Keratinocyte (primary cell): ENCODE measurements at regions not wholly inside any gene's neighbourhood (a gene's known extent, or its start where the extent isn't known, plus 50 kb on each side); places are given as distances from the start of the nearest gene placed in this dataset.

Source experiments
- DNase-seq: peaks from one replicate; pipeline ENCODE4 v3.0.0-alpha.2; 2011; ENCODE audit warnings: low read depth, missing footprints, low spot score
- FAIRE-seq: peaks from 2 replicates; lab custom pipeline; 2011; peaks lifted over from hg19 to GRCh38; lab: Jason Lieb, UNC
- H2AFZ ChIP-seq: 2 replicates; pipeline ENCODE4 v1.6.0; 2012; ENCODE audit warnings: low read length, control low read depth, inconsistent platforms; ENCODE audit not compliant: control insufficient read depth
- H3K27ac ChIP-seq: 2 replicates; pipeline ENCODE4 v1.5.1; 2011; ENCODE audit warnings: low read length; ENCODE audit not compliant: control insufficient read depth, insufficient read depth
- H3K27me3 ChIP-seq: 3 replicates; pipeline ENCODE4 v1.6.0; 2011; ENCODE audit warnings: low read length; ENCODE audit not compliant: control insufficient read depth, insufficient read depth; ENCODE audit errors: extremely low read depth
- H3K36me3 ChIP-seq, 2 experiments: 2 replicates in 1 of 2; 3 replicates in 1 of 2; pipeline ENCODE4 v1.5.1; 2011; ENCODE audit warnings: low read length in 2 of 2, mild to moderate bottlenecking in 1 of 2; ENCODE audit not compliant: control insufficient read depth in 2 of 2, insufficient read depth in 2 of 2; ENCODE audit errors: extremely low read depth in 1 of 2
- H3K4me1 ChIP-seq: 3 replicates; pipeline ENCODE4 v1.5.1; 2011; ENCODE audit warnings: low read length; ENCODE audit not compliant: control insufficient read depth, insufficient read depth; ENCODE audit errors: extremely low read depth
- H3K4me2 ChIP-seq: 3 replicates; pipeline ENCODE4 v1.6.0; 2011; ENCODE audit warnings: low read depth, low read length; ENCODE audit not compliant: control insufficient read depth, insufficient read depth; ENCODE audit errors: extremely low read depth
- H3K4me3 ChIP-seq, 3 experiments: fragments of 200-600 bp in 1 of 3; sonication (generic) in 1 of 3; 2 replicates in 2 of 3; 3 replicates in 1 of 3; pipeline ENCODE4 v1.5.1; 2011 to 2016; ENCODE audit warnings: low read length in 3 of 3, mild to moderate bottlenecking in 3 of 3, control low read depth in 2 of 3, inconsistent platforms in 1 of 3, low read depth in 1 of 3, mixed read lengths in 1 of 3, mixed run types in 1 of 3, moderate library complexity in 1 of 3; ENCODE audit not compliant: control insufficient read depth in 2 of 3, insufficient read depth in 2 of 3; ENCODE audit errors: extremely low read depth in 1 of 3
- H3K79me2 ChIP-seq: 2 replicates; pipeline ENCODE4 v1.6.0; 2012; ENCODE audit warnings: low read length; ENCODE audit not compliant: control insufficient read depth, insufficient read depth
- H3K9ac ChIP-seq: 3 replicates; pipeline ENCODE4 v1.6.0; 2011; ENCODE audit warnings: low read length; ENCODE audit not compliant: control insufficient read depth, insufficient read depth; ENCODE audit errors: extremely low read depth
- H3K9me1 ChIP-seq: 3 replicates; pipeline ENCODE4 v1.6.0; 2011; ENCODE audit warnings: low read length; ENCODE audit not compliant: control insufficient read depth, insufficient read depth; ENCODE audit errors: extremely low read depth
- H3K9me3 ChIP-seq: 2 replicates; pipeline ENCODE4 v1.5.1; 2012; ENCODE audit warnings: low read depth, low read length; ENCODE audit not compliant: control insufficient read depth
- H4K20me1 ChIP-seq: 3 replicates; pipeline ENCODE4 v1.6.0; 2011; ENCODE audit warnings: low read length; ENCODE audit not compliant: control insufficient read depth, insufficient read depth; ENCODE audit errors: extremely low read depth
- CTCF ChIP-seq, 3 experiments: IDR thresholded peaks in 1 of 3; conservative IDR thresholded peaks in 1 of 3; optimal IDR thresholded peaks in 1 of 3; 2 replicates in 2 of 3; 3 replicates in 1 of 3; pipeline versions ENCODE3 to v1.5.1; 2011; ENCODE audit warnings: low read length in 3 of 3, mild to moderate bottlenecking in 3 of 3, moderate library complexity in 2 of 3, control low read depth in 1 of 3, inconsistent platforms in 1 of 3; ENCODE audit not compliant: insufficient read depth in 2 of 3; ENCODE audit errors: extremely low read depth in 1 of 3
- EZH2 ChIP-seq: IDR thresholded peaks from one replicate; pipeline ENCODE4 v1.6.1; 2012; ENCODE audit warnings: inconsistent platforms, mild to moderate bottlenecking, low read length, moderate library complexity
- dilution Hi-C: fragments of 300-500 bp; cut with MboI; formaldehyde crosslinking; loops from one replicate; pipeline ENCODE4 v1.7.0; 2020; ENCODE audit warnings: low sequenced_read_pairs; ENCODE audit not compliant: extremely low pct_ligation_motif_present

DNA sequence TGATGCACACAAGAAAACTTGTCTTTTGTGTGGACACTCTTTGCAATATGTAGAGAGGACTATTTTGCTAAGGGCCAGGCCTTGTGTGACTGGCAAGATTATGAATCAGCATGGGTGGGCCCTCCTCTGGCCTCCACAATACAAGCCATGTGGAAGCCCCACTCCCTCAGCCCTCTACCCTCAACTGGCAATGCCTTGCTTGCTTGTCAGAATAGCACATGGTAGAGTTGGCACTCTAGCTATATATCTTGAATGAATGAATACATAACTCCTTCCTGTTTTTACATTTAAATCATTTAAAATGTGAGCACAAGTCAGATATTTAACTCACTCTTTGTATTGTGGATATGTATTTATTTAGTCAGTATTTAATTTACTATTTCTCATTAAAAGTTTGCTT is 805.4 kb upstream of the GYPC start:
- Histone ChIP-seq H4K20me1 (no peaks in the 10 kb centered on the region), H3K4me3 (no peak overlapping the region), H3K9me3 (no peaks in the 10 kb centered on the region), H3K27me3 (no peaks in the 10 kb centered on the region), H3K27ac (no peak overlapping the region), H3K9ac (no peak overlapping the region), H3K36me3 (no peaks in the 10 kb centered on the region), H3K9me1 (no peaks in the 10 kb centered on the region), H2AFZ (no peak overlapping the region), H3K4me2 (no peak overlapping the region), H3K4me1 (no peaks in the 10 kb centered on the region), H3K79me2 (no peaks in the 10 kb centered on the region)
- no peak for DNase-seq
- dilution Hi-C loops: no loop called here
- TF ChIP-seq CTCF (optimal IDR thresholded peaks at IDR 0.05 in 1 of 3, IDR thresholded peaks at IDR 0.05 in 1 of 3, conservative IDR thresholded peaks at IDR 0.05 in 1 of 3; ENCODE audit: extremely low read depth in 1 of 3, insufficient read depth in 2 of 3, low read length in 3 of 3) (no peak), EZH2 (no peak)
- no peak for FAIRE-seq

- H3K27ac ChIP-seq: no peak overlapping the region
- no peaks in the 10 kb centered on the region for H3K79me2 ChIP-seq
- no peaks in the 10 kb centered on the region for H3K27me3 ChIP-seq
- no peak overlapping the region for H3K4me3 ChIP-seq
- H3K36me3 ChIP-seq: no peaks in the 10 kb centered on the region
- DNase-seq (no peak), FAIRE-seq (no peak)
- no peak overlapping the region for H3K9ac ChIP-seq
- H2AFZ ChIP-seq: no peak overlapping the region
- dilution Hi-C loops: no loop called here
- H3K9me3 ChIP-seq: no peaks in the 10 kb centered on the region
- no peaks in the 10 kb centered on the region for H3K9me1 ChIP-seq
- no peaks in the 10 kb centered on the region for H3K4me1 ChIP-seq
- H4K20me1 ChIP-seq: no peaks in the 10 kb centered on the region
- H3K4me2 ChIP-seq: no peak overlapping the region
- no peak for TF ChIP-seq CTCF (optimal IDR thresholded peaks at IDR 0.05 in 1 of 3, IDR thresholded peaks at IDR 0.05 in 1 of 3, conservative IDR thresholded peaks at IDR 0.05 in 1 of 3; ENCODE audit: extremely low read depth in 1 of 3, insufficient read depth in 2 of 3, low read length in 3 of 3)
- TF ChIP-seq EZH2: no peak
Observed at GRCh38 chr2:125852364-125852763, 803.6 kb upstream of the GYPC start.
